ENCODE measurements at regions not wholly inside any gene's neighbourhood (a gene's known extent, or its start where the extent isn't known, plus 50 kb on each side); places are given as distances from the start of the nearest gene placed in this dataset.
A peak's percentile ranks its signal among the peaks of the same experiment; 100 is the strongest.

GRCh38 chr13:107005577-107005976 lies 437.6 kb upstream of the ARGLU1 start:
- no peak overlapping the region for H2BK12ac ChIP-seq (ENCODE audit: insufficient read length, low read depth, low read length)
- Mint-ChIP-seq H3K27ac (0 out of 7 replicates have a peak overlapping the region, but pooled peaks of 1 of the 3 experiments have one; percentile 3), H3K27me3 (ENCODE audit: low read depth) (no peaks in the 10 kb centered on the region), H3K36me3 (ENCODE audit: insufficient read depth in 1 of 3, low read depth in 3 of 3) (no peaks in the 10 kb centered on the region), H3K4me3 (no peak overlapping the region), H3K4me1 (0 out of 4 replicates have a peak, but pooled peaks cover 0 to 2% of the 10 kb centered on the region in 2 experiments), H3K9me3 (no peaks in the 10 kb centered on the region)
- no peaks in the 10 kb centered on the region for H3K23me2 ChIP-seq (ENCODE audit: insufficient read length, low read depth, low read length, poor library complexity, severe bottlenecking)
- H4K8ac ChIP-seq (replicated peaks; ENCODE audit: insufficient read length, low read depth, low read length): no peak overlapping the region
- H3K18ac ChIP-seq (ENCODE audit: insufficient read length, low read depth, low read length): no peak overlapping the region
- no peak for DNase-seq
- no peak overlapping the region for H3T11ph ChIP-seq (ENCODE audit: low read length)
- no peak overlapping the region for H3K14ac ChIP-seq (ENCODE audit: insufficient read depth, low read length)
- WGBS (ENCODE audit: extremely low coverage, insufficient read length, low lambda C conversion rate): no CpG with 5 or more reads among the region's 4 CpGs
- H3K79me1 ChIP-seq (ENCODE audit: insufficient read depth, low read depth, low read length, poor library complexity, severe bottlenecking): no peaks in the 10 kb centered on the region
- no peak overlapping the region for H2BK120ac ChIP-seq (ENCODE audit: low read depth, low read length, poor library complexity, severe bottlenecking)
- H3K23ac ChIP-seq (ENCODE audit: insufficient read length, low read depth, low read length): no peak overlapping the region
- TF ChIP-seq CTCF (conservative IDR thresholded peaks at IDR 0.05): no peak
- no peaks in the 10 kb centered on the region for H4K20me1 ChIP-seq (ENCODE audit: control insufficient read depth, insufficient read depth, insufficient read length)
- H3K27me3 ChIP-seq (ENCODE audit: insufficient read depth, low read length): no peaks in the 10 kb centered on the region
- H3K9me3 ChIP-seq (ENCODE audit: control insufficient read depth, low read depth, low read length): no peaks in the 10 kb centered on the region
- H3K79me2 ChIP-seq (ENCODE audit: insufficient read depth, low read length): no peaks in the 10 kb centered on the region
- H2BK15ac ChIP-seq (ENCODE audit: low read depth, low read length): no peak overlapping the region
- no peak overlapping the region for H2BK5ac ChIP-seq (ENCODE audit: insufficient read length, low read length)
- no peak overlapping the region for H3K4me2 ChIP-seq (ENCODE audit: insufficient read depth, insufficient read length, low read length)
- H3K4me1 ChIP-seq (ENCODE audit: insufficient read depth, low read length): no peaks in the 10 kb centered on the region
- H3K56ac ChIP-seq (ENCODE audit: insufficient read length, low read depth, low read length): no peak overlapping the region
- no peak overlapping the region for H4K91ac ChIP-seq (ENCODE audit: insufficient read length, low read depth, low read length)
- no peak overlapping the region for H2AK5ac ChIP-seq (ENCODE audit: insufficient read length, low read length)
- no peak overlapping the region for H3K9ac ChIP-seq (ENCODE audit: extremely low read depth, insufficient read length, low read length)
- no peak overlapping the region for H2BK20ac ChIP-seq (ENCODE audit: low read depth, low read length, poor library complexity, severe bottlenecking)
- no peak overlapping the region for H3K27ac ChIP-seq (ENCODE audit: insufficient read length, low read depth, low read length)
- no peak overlapping the region for H2AFZ ChIP-seq (ENCODE audit: low read length)
- no peak overlapping the region for H4K5ac ChIP-seq (ENCODE audit: insufficient read length, low read depth, low read length)
- H3K4ac ChIP-seq (ENCODE audit: low read depth, low read length): no peak overlapping the region

All from H9 (cell line).